ENCODE measurements at regions not wholly inside any gene's neighbourhood (a gene's known extent, or its start where the extent isn't known, plus 50 kb on each side); places are given as distances from the start of the nearest gene placed in this dataset.

- no peak for TF ChIP-seq CTCF (IDR thresholded peaks at IDR 0.05)
- TF ChIP-seq POLR2A (IDR thresholded peaks at IDR 0.05): no peak
Observed at GRCh38 chrX:150203248-150203645, 159.9 kb upstream of the MAMLD1 start.
